NCI-H1930 (cell line): ENCODE measurements at regions not wholly inside any gene's neighbourhood (a gene's known extent, or its start where the extent isn't known, plus 50 kb on each side); places are given as distances from the start of the nearest gene placed in this dataset.

Experiments
- DNase-seq, 2 experiments: peaks; one replicate each; lab custom pipeline; 2025; lab: John Stamatoyannopoulos, UW

- DNase-seq = no peak
Observed at GRCh38 chr9:86830356-86830755, 117.0 kb downstream of the GAS1 start.

GRCh38 chr9:86829496-86830046 is 117.7 kb downstream of the GAS1 start:
- no peak for DNase-seq

GRCh38 chr9:86828631-86829030 is 118.7 kb downstream of the GAS1 start:
- no peak for DNase-seq

GRCh38 chr9:86827893-86828292 is 119.4 kb downstream of the GAS1 start:
- DNase-seq = no peak

GRCh38 chr9:86825299-86825698 is 122.0 kb downstream of the GAS1 start:
- DNase-seq = no peak

- DNase-seq = no peak
Observed at GRCh38 chr9:86822006-86822801, 125.1 kb downstream of the GAS1 start.

GRCh38 chr9:86821006-86821845 is 126.1 kb downstream of the GAS1 start:
- no peak for DNase-seq

GRCh38 chr9:86819552-86819951 is 127.8 kb downstream of the GAS1 start:
- DNase-seq = no peak

GRCh38 chr9:86818636-86819035 is 128.7 kb downstream of the GAS1 start:
- no peak for DNase-seq

- no peak for DNase-seq
Observed at GRCh38 chr9:86816868-86817267, 130.4 kb downstream of the GAS1 start.

GRCh38 chr9:86816366-86816765 is 130.9 kb downstream of the GAS1 start:
- DNase-seq = no peak

- DNase-seq = no peak
Observed at GRCh38 chr9:86812616-86813015, 134.7 kb downstream of the GAS1 start.

- no peak for DNase-seq
Observed at GRCh38 chr9:86809759-86810367, 137.4 kb downstream of the GAS1 start.

GRCh38 chr9:86809151-86809550 is 138.2 kb downstream of the GAS1 start:
- DNase-seq = no peak

GRCh38 chr9:86807367-86807976 is 139.8 kb downstream of the GAS1 start:
- no peak for DNase-seq

GRCh38 chr9:86804011-86804410 is 143.3 kb downstream of the GAS1 start:
- no peak for DNase-seq

GRCh38 chr9:86802900-86803673 is 144.2 kb downstream of the GAS1 start:
- DNase-seq = no peak

GRCh38 chr9:86801246-86801645 is 146.1 kb downstream of the GAS1 start:
- no peak for DNase-seq

- no peak for DNase-seq
Observed at GRCh38 chr9:86800681-86801080, 146.6 kb downstream of the GAS1 start.

- DNase-seq = no peak
Observed at GRCh38 chr9:86798966-86799365, 148.3 kb downstream of the GAS1 start.

GRCh38 chr9:86796666-86797065 is 150.6 kb downstream of the GAS1 start:
- no peak for DNase-seq
